ENCODE measurements at regions not wholly inside any gene's neighbourhood (a gene's known extent, or its start where the extent isn't known, plus 50 kb on each side); places are given as distances from the start of the nearest gene placed in this dataset.

DNA sequence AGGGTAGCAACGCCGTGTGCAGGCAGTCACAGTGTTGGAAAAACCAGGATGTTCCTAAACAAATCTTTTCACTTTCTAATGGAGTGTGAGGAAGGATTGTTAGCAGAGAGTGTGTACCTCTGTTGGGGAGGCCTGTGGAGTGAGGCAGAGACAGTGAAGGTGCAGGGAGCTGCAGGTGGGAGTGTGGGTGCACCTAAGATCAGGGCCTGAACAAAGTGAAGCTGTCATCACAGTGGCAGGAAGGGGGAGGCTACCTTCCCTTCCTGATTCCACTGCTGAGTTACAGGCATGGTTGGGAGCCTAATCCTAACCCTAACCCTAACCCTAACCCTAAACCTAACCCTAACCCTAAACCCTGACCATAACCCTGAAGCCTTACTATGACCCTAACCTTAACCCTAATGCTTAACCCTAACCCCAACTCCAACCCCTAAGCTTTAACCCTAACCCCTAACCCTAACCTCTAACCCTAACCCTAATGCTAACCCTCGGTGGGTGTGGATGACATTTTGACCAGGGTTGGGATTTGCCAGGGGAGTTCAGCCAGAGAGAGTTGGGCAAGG is 158.8 kb upstream of the KLF6 start:
- ATAC-seq: no peak
- POLR2A ChIA-PET: no interaction called here
- peak overlapping the region in 1 of 10 donors; percentile 39 for H3K4me3 Mint-ChIP-seq

DNA sequence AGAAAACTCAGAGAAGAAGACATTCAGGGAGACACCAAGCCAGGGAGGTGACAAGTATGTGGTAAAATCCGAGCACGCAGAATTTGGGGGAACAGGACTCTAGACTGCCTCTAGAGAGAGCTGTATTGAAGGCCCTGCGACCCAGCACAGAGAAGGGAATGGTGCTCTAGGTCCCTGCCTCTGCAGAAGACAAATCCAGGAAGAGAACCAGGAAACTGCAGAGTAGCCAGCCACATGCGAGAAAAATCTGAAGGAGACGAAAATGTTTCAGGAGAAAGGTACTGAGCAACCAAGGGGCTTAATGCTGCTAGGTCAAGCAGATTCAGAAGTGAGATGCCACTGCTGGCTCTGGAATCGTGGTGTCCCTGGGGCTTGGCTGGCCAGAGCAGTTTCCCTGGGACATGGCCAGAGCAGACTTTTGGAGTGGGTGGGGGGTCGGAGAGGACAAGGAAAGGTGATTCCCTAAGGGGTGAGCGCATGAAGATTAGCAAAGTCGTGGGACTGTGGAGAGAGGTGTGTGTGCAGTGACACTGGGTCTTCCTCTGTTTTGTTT is 158.0 kb upstream of the KLF6 start:
- POLR2A ChIA-PET: no interaction called here
- Mint-ChIP-seq H3K9me3 (no peaks in the 10 kb centered on the region), H3K4me1 (peaks cover 18 to 34% (median 22%) of the 10 kb centered on the region in 4 donors), H3K36me3 (no peaks in the 10 kb centered on the region), H3K27me3 (no peaks in the 10 kb centered on the region), H3K27ac (peak overlapping the region in 7 of 10 donors; percentile 6 to 82 (median 75)), H3K4me3 (peak overlapping the region in 1 of 10 donors; percentile 39)
- no peak for ATAC-seq
- DNase-seq: no peak

More for the DNA sequence above, 158.8 kb upstream of the KLF6 start:
- H3K27ac Mint-ChIP-seq: peak overlapping the region in 5 of 10 donors; percentile 26 to 82 (median 79)
- peaks cover 20 to 42% (median 29%) of the 10 kb centered on the region in 4 donors for H3K4me1 Mint-ChIP-seq
- peaks cover 0 to 2% (median 0%) of the 10 kb centered on the region in 5 donors for H3K27me3 Mint-ChIP-seq
- H3K36me3 Mint-ChIP-seq: no peaks in the 10 kb centered on the region
- no peaks in the 10 kb centered on the region for H3K9me3 Mint-ChIP-seq
- no peak for DNase-seq

DNA sequence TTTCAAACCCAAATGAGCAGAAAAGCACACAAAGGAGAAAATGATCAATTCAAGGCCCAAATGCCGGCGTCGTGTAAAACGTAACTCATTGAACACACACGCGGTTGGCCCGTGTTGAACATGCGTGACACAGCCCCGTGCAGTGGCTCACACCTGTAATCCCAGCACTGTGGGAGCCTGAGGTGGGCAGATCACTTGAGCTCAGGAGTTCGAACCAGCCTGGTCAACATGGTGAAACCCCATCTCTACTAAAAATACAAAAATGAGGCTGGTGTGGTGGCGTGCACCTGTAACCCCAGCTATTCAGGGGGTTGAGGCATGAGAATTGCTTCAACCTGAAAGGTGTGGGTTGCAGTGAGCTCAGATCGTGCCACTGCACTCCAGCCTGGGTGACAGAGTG is 156.7 kb upstream of the KLF6 start:
- POLR2A ChIA-PET: no interaction called here
- Mint-ChIP-seq H3K4me1 (peaks cover 12 to 27% (median 18%) of the 10 kb centered on the region in 4 donors), H3K9me3 (no peaks in the 10 kb centered on the region), H3K36me3 (no peaks in the 10 kb centered on the region), H3K4me3 (no peak overlapping the region), H3K27ac (peak overlapping the region in 3 of 10 donors; percentile 79 to 85 (median 82)), H3K27me3 (no peaks in the 10 kb centered on the region)
- ATAC-seq: no peak
- no peak for DNase-seq

DNA sequence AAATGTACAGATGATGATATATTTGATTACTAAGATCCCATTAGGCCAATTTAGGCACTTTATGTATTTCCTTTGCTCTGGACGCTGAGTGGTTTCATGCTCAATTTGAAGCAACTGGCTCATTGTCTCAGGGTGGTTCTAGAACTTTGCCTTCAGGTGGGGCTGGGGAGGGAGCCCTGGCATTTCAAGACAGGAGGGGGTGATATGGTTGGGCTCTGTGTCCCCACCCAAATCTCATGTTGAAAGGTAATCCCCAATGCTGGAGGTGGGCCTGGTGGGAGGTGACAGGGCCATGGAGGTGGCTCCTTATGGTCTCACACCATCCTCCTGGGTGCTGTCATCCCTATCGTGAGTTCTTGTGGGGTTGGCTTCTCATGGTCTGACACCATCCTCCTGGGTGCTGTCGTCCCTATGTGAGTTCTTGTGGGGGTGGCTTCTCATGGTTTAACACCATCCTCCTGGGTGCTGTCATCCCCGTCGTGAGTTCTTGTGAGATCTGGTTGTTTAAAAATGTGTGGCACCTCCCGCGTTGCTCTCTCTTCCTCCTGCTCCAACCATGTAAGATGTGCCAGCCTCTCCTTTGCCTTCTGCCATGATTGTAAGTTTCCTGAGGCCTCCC is 151.5 kb upstream of the KLF6 start:
- H3K27ac Mint-ChIP-seq: peak overlapping the region in 2 of 10 donors; percentile 12 to 71
- POLR2A ChIA-PET: no interaction called here

DNA sequence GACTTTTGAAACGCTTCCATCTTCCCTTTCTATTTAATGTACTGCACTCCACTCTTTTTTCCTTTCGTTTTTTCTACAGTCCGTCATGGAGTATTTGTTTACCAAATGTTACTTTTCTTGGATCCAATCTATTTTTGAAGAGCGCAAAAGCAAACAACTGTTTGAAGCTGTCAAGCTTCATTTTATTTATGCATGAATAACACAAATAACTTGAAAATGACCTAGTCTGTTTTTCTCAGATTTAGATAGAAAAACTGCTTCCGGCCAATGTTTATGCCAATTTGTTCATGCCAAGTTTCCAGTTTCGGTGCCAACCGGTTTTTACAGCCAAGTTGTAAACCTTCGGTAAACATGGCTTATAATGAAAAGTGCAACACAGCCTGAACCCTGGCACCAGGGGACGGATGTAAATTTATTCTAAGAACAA is 150.9 kb upstream of the KLF6 start:
- POLR2A ChIA-PET: no interaction called here
- H3K4me1 Mint-ChIP-seq: peaks cover 5 to 19% (median 5%) of the 10 kb centered on the region in 4 donors

More for the DNA sequence above, 151.5 kb upstream of the KLF6 start:
- ATAC-seq (no peak), DNase-seq (no peak)
- Mint-ChIP-seq H3K9me3 (no peaks in the 10 kb centered on the region), H3K36me3 (no peaks in the 10 kb centered on the region), H3K4me3 (peak overlapping the region in 1 of 10 donors; percentile 33), H3K27me3 (no peaks in the 10 kb centered on the region), H3K4me1 (peaks cover 5 to 19% (median 6%) of the 10 kb centered on the region in 4 donors)

DNA sequence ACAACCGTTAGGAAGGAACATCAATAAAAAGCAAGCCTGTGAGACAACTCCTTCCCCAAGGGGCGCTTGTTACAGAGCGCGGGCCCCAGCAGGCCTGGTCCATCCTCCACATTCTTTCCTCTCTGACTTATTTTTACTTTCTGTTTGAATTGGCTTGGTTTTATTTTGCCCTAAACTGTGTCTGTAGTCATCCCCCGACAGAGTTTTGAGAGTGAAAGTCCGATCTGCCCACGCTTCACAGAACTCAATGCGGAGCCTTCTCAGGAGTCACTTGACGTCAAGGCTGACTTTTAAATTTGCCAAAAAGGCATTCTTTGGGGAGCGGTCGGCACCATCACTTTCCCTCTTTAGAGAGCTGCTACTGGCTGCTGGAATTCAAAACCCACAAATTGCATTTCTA is 150.1 kb upstream of the KLF6 start:
- POLR2A ChIA-PET: no interaction called here
- Mint-ChIP-seq H3K4me3 (peak overlapping the region in 9 of 10 donors; percentile 2 to 83 (median 52)), H3K36me3 (no peaks in the 10 kb centered on the region), H3K4me1 (peaks cover 5 to 19% (median 5%) of the 10 kb centered on the region in 4 donors), H3K27ac (peak overlapping the region in 7 of 10 donors; percentile 0 to 93 (median 84)), H3K27me3 (no peaks in the 10 kb centered on the region), H3K9me3 (no peaks in the 10 kb centered on the region)
- DNase-seq (peak in 1 of 10 donors; percentile 25), ATAC-seq (peak in 1 of 2 donors; percentile 65)

More for the DNA sequence above, 150.9 kb upstream of the KLF6 start:
- Mint-ChIP-seq H3K9me3 (no peaks in the 10 kb centered on the region), H3K4me3 (no peak overlapping the region), H3K27ac (peak overlapping the region in 3 of 10 donors; percentile 53 to 92 (median 92)), H3K27me3 (no peaks in the 10 kb centered on the region), H3K36me3 (no peaks in the 10 kb centered on the region)
- no peak for ATAC-seq
- no peak for DNase-seq

DNA sequence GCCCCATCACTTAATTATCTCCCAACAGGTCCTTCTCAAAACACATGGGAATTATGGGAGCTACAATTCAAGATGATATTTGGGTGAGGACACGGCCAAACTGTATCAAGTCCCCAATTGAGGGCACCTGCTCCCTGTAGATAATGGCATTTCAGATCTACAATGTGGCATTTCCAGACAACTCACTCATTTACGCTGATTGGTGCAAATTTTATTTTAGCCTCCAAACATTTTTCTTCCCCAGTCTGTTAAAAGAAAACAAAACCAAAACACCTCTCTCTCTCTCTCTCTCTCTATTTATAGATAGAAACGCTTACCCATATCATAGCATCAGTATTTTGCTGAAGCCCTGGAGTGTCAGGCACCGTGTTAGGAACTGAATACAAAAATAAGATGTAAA is 148.7 kb upstream of the KLF6 start:
- H3K36me3 Mint-ChIP-seq: no peaks in the 10 kb centered on the region
- ATAC-seq (no peak), DNase-seq (no peak)
- H3K4me3 Mint-ChIP-seq: no peak overlapping the region
- no peaks in the 10 kb centered on the region for H3K9me3 Mint-ChIP-seq
- peaks cover 5 to 19% (median 5%) of the 10 kb centered on the region in 4 donors for H3K4me1 Mint-ChIP-seq
- no peak overlapping the region for H3K27ac Mint-ChIP-seq
- POLR2A ChIA-PET: no interaction called here
- no peaks in the 10 kb centered on the region for H3K27me3 Mint-ChIP-seq

DNA sequence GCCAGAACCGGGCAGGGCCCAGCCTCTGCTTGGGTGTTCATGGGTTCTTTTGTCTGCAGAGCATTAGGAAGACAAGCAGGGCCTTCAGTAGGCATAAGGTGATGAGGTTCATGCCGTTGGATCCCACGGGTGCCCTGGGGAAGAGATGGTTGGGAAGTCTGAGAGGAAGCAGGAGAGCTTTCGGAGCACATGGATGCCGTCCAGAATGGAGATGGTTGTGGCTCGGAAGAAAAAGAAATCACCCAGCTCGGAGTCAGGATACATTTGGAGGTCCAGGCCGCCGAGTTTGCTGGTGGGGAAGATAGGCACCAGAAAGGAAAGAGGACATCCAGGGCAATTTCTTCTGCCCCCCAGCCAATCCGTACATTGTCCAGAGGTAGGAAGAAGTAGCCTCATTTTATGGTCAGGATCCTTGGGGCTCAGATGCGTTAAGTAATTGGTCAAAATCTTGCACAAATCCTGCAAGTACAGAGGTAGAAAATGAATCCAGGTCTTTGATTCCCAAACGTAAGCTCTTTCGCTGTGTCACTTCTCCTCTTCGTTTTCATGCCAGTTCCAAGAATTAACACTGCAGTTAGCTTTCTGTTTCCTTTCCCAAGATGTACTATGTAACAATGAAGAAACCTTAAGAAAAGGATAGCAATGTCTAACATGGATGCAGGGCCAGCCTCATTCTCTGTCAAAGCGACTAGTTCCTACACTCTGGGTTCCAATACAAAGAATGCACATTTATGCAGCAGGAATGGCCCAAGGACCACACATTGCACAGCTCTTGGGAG is 147.8 kb upstream of the KLF6 start:
- POLR2A ChIA-PET: interaction anchor here (0.7 kb wide), 1 partner anchor 150 kb away, joined by 3 read pairs; no protein-coding TSS in a partner anchor
- Mint-ChIP-seq H3K27ac (peak overlapping the region in 2 of 10 donors; percentile 32 to 66), H3K4me1 (peaks cover 5 to 19% (median 6%) of the 10 kb centered on the region in 4 donors), H3K9me3 (no peaks in the 10 kb centered on the region), H3K4me3 (no peak overlapping the region), H3K27me3 (no peaks in the 10 kb centered on the region), H3K36me3 (no peaks in the 10 kb centered on the region)
- DNase-seq (no peak), ATAC-seq (no peak)

DNA sequence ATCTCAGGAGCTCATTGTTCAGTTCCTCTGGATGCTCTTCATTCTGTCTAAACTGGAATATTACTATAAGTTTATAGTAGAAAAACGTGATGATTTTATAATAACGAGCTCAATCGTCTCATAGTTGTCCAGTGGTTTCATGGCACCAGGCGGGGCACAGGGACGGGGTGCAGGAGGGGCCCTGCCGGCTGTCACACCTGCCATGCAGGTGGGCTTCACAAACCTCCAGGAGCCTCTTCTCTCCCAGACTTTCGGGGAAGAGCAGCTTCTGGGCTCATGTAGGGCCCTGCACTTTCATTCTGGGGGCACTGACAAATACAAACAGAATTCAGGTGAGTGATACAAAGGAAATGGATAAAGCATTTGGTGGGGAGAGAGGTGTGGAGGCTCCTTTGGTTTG is 146.9 kb upstream of the KLF6 start:
- H3K9me3 Mint-ChIP-seq: no peaks in the 10 kb centered on the region
- H3K36me3 Mint-ChIP-seq: no peaks in the 10 kb centered on the region
- no peaks in the 10 kb centered on the region for H3K27me3 Mint-ChIP-seq
- no peak overlapping the region for H3K4me3 Mint-ChIP-seq
- H3K4me1 Mint-ChIP-seq: peaks cover 5 to 19% (median 6%) of the 10 kb centered on the region in 4 donors
- POLR2A ChIA-PET: no interaction called here
- peak overlapping the region in 1 of 10 donors; percentile 53 for H3K27ac Mint-ChIP-seq
- DNase-seq (no peak), ATAC-seq (no peak)

DNA sequence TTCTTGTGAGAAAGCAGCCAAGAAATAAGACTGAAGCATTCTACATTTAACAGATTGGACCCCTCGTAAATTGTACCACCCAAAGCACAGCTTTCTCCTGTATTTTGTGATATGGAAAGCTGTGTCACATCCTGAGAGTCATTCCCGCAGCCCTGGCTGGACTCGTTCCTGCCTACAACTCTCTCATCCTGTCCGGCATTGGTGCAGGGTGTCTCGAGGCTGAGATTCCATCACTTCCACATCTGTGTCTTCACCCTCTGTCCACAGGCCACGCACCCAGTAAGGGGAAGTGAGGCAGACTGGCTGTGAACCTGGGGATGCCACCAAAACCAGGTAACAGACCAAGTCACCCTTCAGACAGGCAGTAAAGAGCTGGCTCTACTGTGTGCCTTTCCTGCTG is 146.2 kb upstream of the KLF6 start:
- POLR2A ChIA-PET: interaction anchor here (0.5 kb wide), 1 partner anchor 191 kb away, joined by 4 read pairs; no protein-coding TSS in a partner anchor
- no peaks in the 10 kb centered on the region for H3K27me3 Mint-ChIP-seq
- no peak overlapping the region for H3K4me3 Mint-ChIP-seq
- no peak overlapping the region for H3K27ac Mint-ChIP-seq
- H3K9me3 Mint-ChIP-seq: no peaks in the 10 kb centered on the region
- no peaks in the 10 kb centered on the region for H3K36me3 Mint-ChIP-seq
- no peak for ATAC-seq
- no peak for DNase-seq
- H3K4me1 Mint-ChIP-seq: peaks cover 5 to 19% (median 6%) of the 10 kb centered on the region in 4 donors

DNA sequence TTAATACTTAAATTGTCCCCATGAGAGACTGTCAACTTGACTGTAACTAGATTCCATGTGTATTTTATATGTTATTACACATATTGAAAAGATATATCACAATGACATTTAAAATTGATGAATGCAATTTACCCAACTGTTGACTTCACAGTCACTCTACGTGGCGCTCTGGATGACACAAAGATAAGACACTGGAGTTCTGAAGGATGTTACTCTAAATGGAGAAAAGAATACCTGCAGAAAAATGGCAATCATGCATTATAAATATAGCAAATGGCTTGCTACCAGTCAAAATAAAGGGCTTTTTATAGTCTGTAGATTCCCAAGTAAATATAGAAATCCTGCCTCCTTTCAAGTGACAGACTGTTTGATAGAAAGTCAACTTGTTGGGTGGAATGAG is 143.6 kb upstream of the KLF6 start:
- Mint-ChIP-seq H3K27ac (no peak overlapping the region), H3K27me3 (peaks cover 0 to 1% (median 0%) of the 10 kb centered on the region in 5 donors), H3K36me3 (no peaks in the 10 kb centered on the region), H3K4me3 (no peak overlapping the region), H3K4me1 (peaks cover 0 to 5% (median 3%) of the 10 kb centered on the region in 4 donors), H3K9me3 (no peaks in the 10 kb centered on the region)
- POLR2A ChIA-PET: no interaction called here
- DNase-seq: no peak
- no peak for ATAC-seq

DNA sequence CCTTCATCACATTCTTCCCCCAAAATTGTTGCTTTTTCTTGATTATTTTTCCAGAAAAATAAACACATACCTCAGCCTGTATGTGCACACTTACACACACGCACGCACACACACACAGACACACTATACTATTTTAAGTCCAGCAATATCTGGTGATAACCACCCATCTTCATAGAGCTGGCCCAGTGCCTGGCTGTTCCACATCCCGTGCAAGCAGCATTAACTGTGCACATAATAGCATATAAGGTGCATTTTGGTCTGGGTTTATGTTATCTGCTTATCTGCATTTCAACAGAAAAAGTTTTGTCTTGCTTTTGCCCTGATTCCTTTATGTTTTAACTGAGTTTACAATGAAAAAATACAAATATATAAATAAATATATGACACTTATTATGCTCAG is 143.1 kb upstream of the KLF6 start:
- ATAC-seq: no peak
- peaks cover 0 to 5% (median 3%) of the 10 kb centered on the region in 4 donors for H3K4me1 Mint-ChIP-seq
- H3K4me3 Mint-ChIP-seq: no peak overlapping the region
- H3K27ac Mint-ChIP-seq: no peak overlapping the region
- H3K36me3 Mint-ChIP-seq: no peaks in the 10 kb centered on the region
- no peaks in the 10 kb centered on the region for H3K9me3 Mint-ChIP-seq
- no peak for DNase-seq
- H3K27me3 Mint-ChIP-seq: peaks cover 0 to 1% (median 0%) of the 10 kb centered on the region in 5 donors
- POLR2A ChIA-PET: no interaction called here

Measured in naive thymus-derived CD8-positive, alpha-beta T cell (primary cell).